ENCODE measurements at regions not wholly inside any gene's neighbourhood (a gene's known extent, or its start where the extent isn't known, plus 50 kb on each side); places are given as distances from the start of the nearest gene placed in this dataset.
"Not testable (repeated sequence)": the region's sequence is repeated elsewhere in the genome, so short reads cannot be mapped to it uniquely, and the experiment has no call there.

- DNase-seq (ENCODE audit: low spot score) (no peak), FAIRE-seq (no peak)
Observed at GRCh38 chr20:47860049-47860830, 75.0 kb upstream of the SULF2 start.

GRCh38 chr20:47859278-47859677 lies 74.0 kb upstream of the SULF2 start:
- FAIRE-seq (peak; percentile 74), DNase-seq (ENCODE audit: low spot score) (no peak)

GRCh38 chr20:47857569-47858464 lies 72.5 kb upstream of the SULF2 start:
- peak; percentile 72 for DNase-seq (ENCODE audit: low spot score)
- FAIRE-seq, result peak; percentile 46

GRCh38 chr20:47857187-47857568 lies 71.9 kb upstream of the SULF2 start:
- FAIRE-seq (no peak), DNase-seq (ENCODE audit: low spot score) (peak; percentile 38)

GRCh38 chr20:47855799-47856198 lies 70.5 kb upstream of the SULF2 start:
- DNase-seq (ENCODE audit: low spot score) (no peak), FAIRE-seq (no peak)

GRCh38 chr20:47854687-47855212 lies 69.5 kb upstream of the SULF2 start:
- FAIRE-seq (no peak), DNase-seq (ENCODE audit: low spot score) (peak; percentile 81)

GRCh38 chr20:47851774-47852173 lies 66.5 kb upstream of the SULF2 start:
- FAIRE-seq (no peak), DNase-seq (ENCODE audit: low spot score) (no peak)

GRCh38 chr20:47850146-47850545 lies 64.9 kb upstream of the SULF2 start:
- no peak for FAIRE-seq
- DNase-seq (ENCODE audit: low spot score), result no peak

- FAIRE-seq (no peak), DNase-seq (ENCODE audit: low spot score) (no peak)
Observed at GRCh38 chr20:47849596-47849995, 64.3 kb upstream of the SULF2 start.

- DNase-seq (ENCODE audit: low spot score), result no peak
- peak; percentile 17 for FAIRE-seq
Observed at GRCh38 chr20:47849006-47849405, 63.7 kb upstream of the SULF2 start.

GRCh38 chr20:47848534-47848933 lies 63.3 kb upstream of the SULF2 start:
- FAIRE-seq; DNase-seq (ENCODE audit: low spot score): not testable (repeated sequence)

- FAIRE-seq, result peak; percentile 94
- no peak for DNase-seq (ENCODE audit: low spot score)
Observed at GRCh38 chr20:47847884-47848485, 62.7 kb upstream of the SULF2 start.

- FAIRE-seq, result peak; percentile 44
- DNase-seq (ENCODE audit: low spot score), result not testable (repeated sequence)
Observed at GRCh38 chr20:47847220-47847619, 61.9 kb upstream of the SULF2 start.

GRCh38 chr20:47846651-47847050 lies 61.4 kb upstream of the SULF2 start:
- not testable (repeated sequence) for FAIRE-seq; DNase-seq (ENCODE audit: low spot score)

- FAIRE-seq, result not testable (repeated sequence)
Observed at GRCh38 chr20:47845382-47845977, 60.2 kb upstream of the SULF2 start.

GRCh38 chr20:47844568-47844906 lies 59.3 kb upstream of the SULF2 start:
- not testable (repeated sequence) for FAIRE-seq; DNase-seq (ENCODE audit: low spot score)

More at GRCh38 chr20:47845382-47845977, 60.2 kb upstream of the SULF2 start:
- not testable (repeated sequence) for DNase-seq (ENCODE audit: low spot score)

- DNase-seq (ENCODE audit: low spot score), result peak; percentile 43
- FAIRE-seq, result peak; percentile 85
Observed at GRCh38 chr20:47843886-47844567, 58.7 kb upstream of the SULF2 start.

- DNase-seq (ENCODE audit: low spot score); FAIRE-seq: not testable (repeated sequence)
Observed at GRCh38 chr20:47842950-47843349, 57.7 kb upstream of the SULF2 start.

GRCh38 chr20:47842004-47842403 lies 56.7 kb upstream of the SULF2 start:
- peak; percentile 20 for FAIRE-seq
- DNase-seq (ENCODE audit: low spot score), result not testable (repeated sequence)

GRCh38 chr20:47836256-47836817 lies 51.1 kb upstream of the SULF2 start:
- DNase-seq (ENCODE audit: low spot score); FAIRE-seq: not testable (repeated sequence)

Data from urothelium cell line (cell line).